ENCODE measurements at regions not wholly inside any gene's neighbourhood (a gene's known extent, or its start where the extent isn't known, plus 50 kb on each side); places are given as distances from the start of the nearest gene placed in this dataset.

GRCh38 chr3:35322070-35322469 lies 317.3 kb upstream of the ARPP21 start:
- no peak for DNase-seq

- no peak for DNase-seq
These were observed 303.6 kb upstream of the ARPP21 start for GRCh38 chr3:35335703-35336102.

- no peak for DNase-seq
These were observed 302.7 kb upstream of the ARPP21 start for GRCh38 chr3:35336601-35337000.

GRCh38 chr3:35338186-35338585 lies 301.1 kb upstream of the ARPP21 start:
- no peak for DNase-seq

GRCh38 chr3:35380196-35380595 lies 259.1 kb upstream of the ARPP21 start:
- DNase-seq: no peak

GRCh38 chr3:35383216-35383615 lies 256.1 kb upstream of the ARPP21 start:
- DNase-seq: no peak

- peak in 1 of 3 experiments; percentile 19 for DNase-seq
These were observed 255.4 kb upstream of the ARPP21 start for GRCh38 chr3:35383719-35384555.

GRCh38 chr3:35385271-35385670 lies 254.1 kb upstream of the ARPP21 start:
- no peak for DNase-seq

- DNase-seq: no peak
These were observed 249.4 kb upstream of the ARPP21 start for GRCh38 chr3:35389907-35390306.

- DNase-seq: no peak
These were observed 247.1 kb upstream of the ARPP21 start for GRCh38 chr3:35392187-35392586.

- peak in 2 of 3 experiments; percentile 43 to 66 for DNase-seq
These were observed 245.2 kb upstream of the ARPP21 start for GRCh38 chr3:35393901-35394799.

- DNase-seq: no peak
These were observed 244.4 kb upstream of the ARPP21 start for GRCh38 chr3:35394905-35395304.

- DNase-seq: no peak
These were observed 237.7 kb upstream of the ARPP21 start for GRCh38 chr3:35401671-35402070.

GRCh38 chr3:35404571-35404970 lies 234.8 kb upstream of the ARPP21 start:
- peak in 1 of 3 experiments; percentile 24 for DNase-seq

GRCh38 chr3:35408882-35409281 lies 230.4 kb upstream of the ARPP21 start:
- DNase-seq: no peak

- no peak for DNase-seq
These were observed 229.3 kb upstream of the ARPP21 start for GRCh38 chr3:35409991-35410390.

- DNase-seq: no peak
These were observed 225.8 kb upstream of the ARPP21 start for GRCh38 chr3:35413483-35413882.

- no peak for DNase-seq
These were observed 222.2 kb upstream of the ARPP21 start for GRCh38 chr3:35417080-35417479.

GRCh38 chr3:35422101-35422500 lies 217.2 kb upstream of the ARPP21 start:
- no peak for DNase-seq

GRCh38 chr3:35422836-35423601 lies 216.3 kb upstream of the ARPP21 start:
- no peak for DNase-seq

GRCh38 chr3:35426366-35426958 lies 212.9 kb upstream of the ARPP21 start:
- DNase-seq: peak in 1 of 3 experiments; percentile 4

GRCh38 chr3:35437381-35437780 lies 201.9 kb upstream of the ARPP21 start:
- DNase-seq: no peak

- no peak for DNase-seq
These were observed 201.2 kb upstream of the ARPP21 start for GRCh38 chr3:35438101-35438500.
